GM18517 (cell line): ENCODE measurements at regions not wholly inside any gene's neighbourhood (a gene's known extent, or its start where the extent isn't known, plus 50 kb on each side); places are given as distances from the start of the nearest gene placed in this dataset.

Source experiments
- ATAC-seq: cut with Tn5 transposase; IDR thresholded peaks from one replicate; pipeline ENCODE4 v1.9.1; 2021; ENCODE audit warnings: mild to moderate bottlenecking, moderate library complexity; ENCODE audit not compliant: unreplicated experiment

DNA sequence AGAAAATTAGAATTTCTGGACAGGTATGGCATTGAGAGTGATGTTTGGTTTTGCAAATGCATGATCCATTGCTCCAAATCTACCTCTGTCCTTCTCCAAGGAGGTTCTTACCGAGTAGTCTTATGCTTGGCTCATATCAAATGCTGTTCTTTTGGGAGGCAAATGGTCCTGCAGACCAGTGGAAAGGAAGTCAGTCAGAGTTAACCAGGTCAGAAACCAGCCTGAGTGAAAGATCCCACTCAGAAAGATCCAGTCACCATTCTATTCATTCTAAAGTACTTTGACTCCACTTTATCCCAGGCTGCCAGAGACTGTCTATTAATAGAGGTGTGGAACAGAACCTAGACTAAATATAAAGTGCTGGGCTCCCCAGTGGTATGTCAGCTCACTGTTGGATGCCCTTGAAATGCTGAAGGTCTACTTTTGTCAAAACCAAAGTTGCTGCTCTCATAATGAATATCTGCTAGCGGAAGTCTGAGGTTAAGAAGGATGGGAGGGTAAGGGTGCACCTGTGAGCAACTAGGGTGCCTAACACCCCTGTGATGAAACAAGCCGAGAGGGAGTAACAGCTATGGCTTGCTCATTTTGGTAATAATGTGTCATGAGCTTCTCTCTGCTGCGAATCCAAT is 302.2 kb downstream of the ZNF608 start:
- peak; percentile 100 for ATAC-seq

DNA sequence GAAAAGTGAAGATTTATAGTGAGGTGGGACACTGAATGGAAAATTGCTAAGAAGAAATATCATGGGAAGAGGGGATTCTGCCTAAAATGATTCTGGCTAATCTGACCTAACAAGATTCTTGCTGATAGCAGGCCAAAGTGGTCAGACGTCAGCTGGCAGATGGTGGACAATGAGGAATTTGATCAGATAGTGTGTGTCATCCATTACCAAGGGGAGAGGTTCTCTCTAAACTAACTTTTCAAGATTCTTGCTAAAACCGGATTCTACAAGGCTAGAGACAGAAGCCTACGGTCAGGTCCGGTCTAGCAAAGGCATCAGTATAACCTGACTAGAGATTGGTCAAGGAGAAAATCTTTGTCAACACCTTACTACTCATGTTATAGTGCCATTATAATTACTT is 306.0 kb downstream of the ZNF608 start:
- ATAC-seq, result no peak

- no peak for ATAC-seq
These were observed 306.8 kb downstream of the ZNF608 start for GRCh38 chr5:124439609-124440008.

- no peak for ATAC-seq
These were observed 307.5 kb downstream of the ZNF608 start for GRCh38 chr5:124438903-124439281.

DNA sequence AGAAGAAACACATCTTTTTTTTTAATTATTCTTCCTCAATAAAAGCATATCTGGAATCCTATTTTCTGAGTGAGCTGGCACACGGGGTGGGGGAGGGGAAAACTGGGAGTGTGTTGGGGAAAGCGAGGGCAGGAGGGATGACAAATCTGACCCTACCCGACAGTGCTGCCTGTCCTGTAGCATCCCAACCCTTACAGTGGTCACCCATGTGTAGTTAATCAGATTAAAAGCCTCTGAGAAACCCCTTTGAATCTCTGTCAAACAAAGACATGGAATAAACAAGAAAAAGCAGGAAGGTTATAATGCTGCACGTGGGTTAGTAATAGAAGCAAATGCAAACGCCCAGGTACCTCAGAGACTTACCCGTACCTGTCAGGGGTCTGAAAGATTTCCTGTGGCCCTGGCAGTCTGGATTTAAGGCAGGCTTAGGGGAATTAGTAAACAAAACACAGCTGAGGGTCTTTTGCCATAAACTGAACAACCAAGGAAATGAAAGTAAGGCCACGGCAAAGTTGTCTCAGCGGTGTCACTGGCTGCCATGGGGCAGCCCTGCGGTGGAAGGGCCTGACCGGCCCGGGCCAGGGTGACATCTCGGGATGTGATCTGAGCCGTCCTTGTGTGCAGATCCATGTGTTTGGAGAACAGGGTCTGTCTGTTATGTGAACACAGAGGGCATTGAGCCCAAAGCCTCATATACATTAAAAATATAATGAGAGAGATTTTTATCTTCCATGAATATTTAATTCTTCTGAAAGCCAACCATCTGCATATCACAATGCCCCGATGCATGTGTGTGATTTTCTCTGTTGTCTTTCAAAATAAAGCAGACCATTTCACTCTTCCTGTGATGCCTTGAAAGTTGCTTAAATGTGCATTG is 308.2 kb downstream of the ZNF608 start:
- no peak for ATAC-seq

DNA sequence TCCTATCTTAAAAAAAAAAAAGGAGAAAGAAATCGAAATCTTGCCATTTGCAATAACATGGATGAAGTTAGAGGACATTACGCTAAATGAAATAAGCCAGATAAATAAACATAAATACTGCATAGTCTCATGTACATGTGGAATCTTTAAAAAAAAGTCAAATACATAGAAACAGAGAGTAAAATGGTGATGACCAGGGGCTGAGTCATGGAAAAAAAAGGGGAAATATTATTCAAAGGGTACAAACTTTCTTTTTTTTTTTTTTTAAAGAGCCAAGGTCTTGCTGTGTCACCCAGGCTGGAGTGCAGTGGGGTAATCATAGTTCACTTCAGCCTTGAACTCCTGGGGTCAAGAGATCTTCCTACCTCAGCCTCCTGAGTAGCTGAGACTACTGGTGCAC is 310.1 kb downstream of the ZNF608 start:
- ATAC-seq, result no peak

- no peak for ATAC-seq
These were observed 313.3 kb downstream of the ZNF608 start for GRCh38 chr5:124433170-124433569.

- ATAC-seq, result no peak
These were observed 324.9 kb downstream of the ZNF608 start for GRCh38 chr5:124421584-124421983.

DNA sequence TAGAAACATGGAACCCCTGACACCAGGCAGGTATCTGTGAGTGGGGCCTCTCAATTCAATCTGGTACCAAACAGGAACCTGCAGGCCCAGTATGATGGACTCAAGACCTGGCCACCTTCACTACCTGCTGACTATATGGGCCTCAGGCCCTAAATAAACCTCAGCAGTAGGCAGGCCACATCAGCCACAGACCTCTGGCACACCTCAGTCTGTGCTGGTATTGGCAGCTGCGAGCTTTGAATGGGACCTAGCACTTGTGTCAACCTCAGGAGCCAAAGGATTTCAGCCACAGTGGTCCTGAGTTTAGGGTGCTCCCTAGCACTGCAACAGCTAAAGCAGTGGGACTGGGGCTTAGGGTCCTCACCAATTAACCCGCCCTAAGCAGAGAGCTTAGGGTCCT is 325.5 kb downstream of the ZNF608 start:
- ATAC-seq, result no peak

- peak; percentile 71 for ATAC-seq
These were observed 326.9 kb downstream of the ZNF608 start for GRCh38 chr5:124419531-124419930.

GRCh38 chr5:124418390-124418789 is 328.0 kb downstream of the ZNF608 start:
- no peak for ATAC-seq

GRCh38 chr5:124417196-124417595 is 329.2 kb downstream of the ZNF608 start:
- no peak for ATAC-seq

GRCh38 chr5:124416627-124417026 is 329.8 kb downstream of the ZNF608 start:
- ATAC-seq, result no peak

- ATAC-seq, result no peak
These were observed 331.5 kb downstream of the ZNF608 start for GRCh38 chr5:124414973-124415372.

GRCh38 chr5:124410539-124411488 is 335.6 kb downstream of the ZNF608 start:
- ATAC-seq, result peak; percentile 95

DNA sequence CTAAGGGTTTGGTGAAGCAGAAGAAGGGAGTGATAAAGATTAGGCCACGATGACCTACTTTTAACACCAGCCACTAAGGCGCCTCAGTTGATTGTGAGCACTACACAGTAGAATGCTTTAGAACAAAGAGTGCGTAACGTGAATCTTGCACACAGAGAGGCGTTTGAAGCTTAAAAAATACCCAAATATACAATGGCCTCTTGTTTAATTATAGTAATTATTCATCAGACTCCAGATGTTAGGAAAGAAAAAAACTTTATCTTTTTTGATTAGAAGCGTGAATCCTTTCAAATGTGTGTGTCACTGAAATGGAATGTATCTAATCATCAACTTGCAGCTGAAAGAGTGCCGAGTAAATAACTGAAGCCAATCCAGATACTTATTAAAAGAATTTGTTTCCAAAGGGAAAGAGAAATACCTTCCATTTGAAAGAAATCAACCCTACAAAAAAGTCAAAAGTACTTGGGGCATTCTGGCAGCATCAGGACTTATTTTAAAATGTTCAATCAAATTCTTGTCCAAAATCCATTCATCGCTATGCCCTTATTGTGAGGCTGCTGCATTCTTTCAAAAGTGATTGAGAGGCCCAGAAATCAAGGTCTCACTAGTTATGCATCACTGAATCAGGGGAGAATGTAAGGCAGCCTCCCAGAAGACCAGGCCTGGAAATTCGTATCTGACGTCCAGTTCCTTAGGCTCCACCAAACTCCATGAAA is 337.5 kb downstream of the ZNF608 start:
- no peak for ATAC-seq

DNA sequence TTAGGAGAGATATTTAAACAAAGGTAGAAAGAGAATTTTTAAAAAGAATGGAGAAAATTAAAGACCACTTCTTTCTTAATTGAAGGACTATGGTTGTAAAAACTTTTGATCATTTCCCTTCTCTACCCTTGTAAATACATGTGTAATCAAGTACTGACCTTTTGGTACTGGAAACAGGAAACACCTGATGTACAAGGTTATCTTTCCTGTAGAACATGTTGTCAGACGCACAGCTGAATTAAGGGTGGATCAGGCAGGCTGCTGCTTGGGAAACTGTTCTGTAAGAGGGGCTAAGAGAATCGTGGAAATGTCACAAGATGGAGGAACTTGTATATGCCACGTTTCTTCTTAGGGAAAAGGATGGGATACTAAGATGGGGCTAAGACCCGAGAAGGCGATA is 341.6 kb downstream of the ZNF608 start:
- ATAC-seq, result no peak

GRCh38 chr5:124403281-124403680 is 343.2 kb downstream of the ZNF608 start:
- no peak for ATAC-seq

DNA sequence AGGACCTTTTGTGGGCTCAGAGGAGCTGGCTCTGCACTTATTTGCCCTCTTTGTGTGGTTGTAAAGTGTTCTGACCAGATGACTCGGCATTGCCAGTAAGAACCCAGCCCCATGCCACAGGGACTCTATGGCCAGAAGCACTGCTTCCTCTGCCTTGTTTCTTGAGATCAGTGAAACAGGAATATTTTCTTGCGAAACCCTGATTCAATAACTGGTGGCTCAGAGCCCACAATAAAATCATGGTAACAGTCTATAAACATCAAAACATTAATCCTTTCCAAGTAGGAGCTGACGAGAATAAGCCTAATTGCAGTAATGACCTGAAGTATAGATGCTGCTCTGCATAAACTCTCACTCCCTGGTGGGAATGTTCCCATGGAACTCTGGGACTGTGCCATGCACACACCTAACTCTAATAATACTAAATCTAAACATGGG is 344.3 kb downstream of the ZNF608 start:
- no peak for ATAC-seq

DNA sequence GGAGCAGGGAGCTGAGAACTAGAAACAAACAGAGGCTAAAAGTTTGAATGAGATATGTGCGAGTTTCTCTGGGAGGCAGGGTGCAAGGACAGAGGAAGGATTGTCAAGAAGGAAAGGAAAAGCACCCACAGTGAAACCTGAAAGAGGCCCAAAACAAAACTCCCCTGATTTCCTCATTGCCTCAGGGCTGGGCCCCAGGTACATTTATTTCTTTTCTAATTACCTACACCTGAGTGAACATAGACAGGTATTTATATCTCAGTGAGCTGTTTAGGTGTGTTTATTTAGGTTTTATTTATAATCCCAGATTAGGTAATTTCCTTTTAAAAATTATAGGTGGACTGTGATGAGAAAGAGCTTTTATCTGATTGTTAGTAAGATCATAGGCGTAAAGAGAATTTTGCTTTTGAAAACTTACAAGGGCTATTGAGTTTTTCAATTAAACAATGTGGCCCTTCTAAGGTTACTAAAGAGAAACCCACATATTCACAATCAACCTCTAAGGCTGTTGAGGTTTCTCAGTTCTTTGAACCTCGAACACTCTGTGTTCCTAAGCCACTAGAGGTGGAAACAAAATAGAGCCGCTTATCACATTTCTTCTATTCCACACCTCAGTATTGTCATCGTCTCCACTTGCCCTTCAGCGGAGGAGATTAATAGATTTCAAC is 344.8 kb downstream of the ZNF608 start:
- no peak for ATAC-seq
